ENCODE measurements at regions not wholly inside any gene's neighbourhood (a gene's known extent, or its start where the extent isn't known, plus 50 kb on each side); places are given as distances from the start of the nearest gene placed in this dataset.

- no peak for TF ChIP-seq FOXK1 (CRISPR knock-in tag; IDR thresholded peaks at IDR 0.05)
- no peak for TF ChIP-seq JUN (CRISPR knock-in tag; IDR thresholded peaks at IDR 0.05)
- TF ChIP-seq FOXP4 (CRISPR knock-in tag; IDR thresholded peaks at IDR 0.05): no peak
- no peak for TF ChIP-seq MAX (CRISPR knock-in tag; IDR thresholded peaks at IDR 0.05)
- TF ChIP-seq HMGXB4 (CRISPR knock-in tag; IDR thresholded peaks at IDR 0.05): no peak
- TF ChIP-seq E2F5 (CRISPR knock-in tag; IDR thresholded peaks at IDR 0.05): no peak
- no peak for TF ChIP-seq CTCF (IDR thresholded peaks at IDR 0.05)
- TF ChIP-seq KAT7 (CRISPR knock-in tag; IDR thresholded peaks at IDR 0.05; ENCODE audit: borderline replicate concordance): no peak
- no peak for TF ChIP-seq ERG (CRISPR knock-in tag; IDR thresholded peaks at IDR 0.05)
- no peak for TF ChIP-seq TEAD4 (CRISPR knock-in tag; IDR thresholded peaks at IDR 0.05)
- TF ChIP-seq AR (CRISPR knock-in tag; IDR thresholded peaks at IDR 0.05): no peak
- no peak for TF ChIP-seq EMX1 (CRISPR knock-in tag; IDR thresholded peaks at IDR 0.05)
Measured at GRCh38 chr18:43879415-43879814, 602.1 kb upstream of the SYT4 start.
